ENCODE measurements at regions not wholly inside any gene's neighbourhood (a gene's known extent, or its start where the extent isn't known, plus 50 kb on each side); places are given as distances from the start of the nearest gene placed in this dataset.

DNA sequence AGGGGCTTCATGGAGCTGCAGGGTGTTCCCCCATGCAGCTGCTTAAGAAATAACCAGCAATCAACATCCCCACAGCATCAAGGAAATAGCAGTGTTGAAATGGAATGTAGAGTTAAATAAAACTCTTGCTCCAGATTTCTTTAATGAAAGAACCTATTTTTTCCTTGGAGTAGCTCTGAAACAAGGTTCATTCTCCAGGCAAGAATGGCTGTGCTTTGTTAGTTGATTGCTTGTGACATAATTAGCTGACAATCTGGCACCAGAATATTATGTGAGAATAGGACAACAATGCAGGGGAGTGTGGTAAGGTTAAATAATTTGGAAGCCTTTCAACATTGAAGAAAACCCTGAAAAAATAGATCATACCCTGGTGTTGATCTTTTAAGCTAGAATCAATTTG lies 254.2 kb upstream of the RRP15 start:
- no peak for DNase-seq
- Histone ChIP-seq H3K4me1 (ENCODE audit: low read length) (no peaks in the 10 kb centered on the region), H3K36me3 (replicated peaks; ENCODE audit: insufficient read depth, low read length) (no peaks in the 10 kb centered on the region), H3K9me3 (replicated peaks; ENCODE audit: insufficient read depth, low read length) (no peaks in the 10 kb centered on the region), H3K4me3 (ENCODE audit: low read length) (no peak overlapping the region), H4K20me1 (ENCODE audit: insufficient read depth, low read length) (no peaks in the 10 kb centered on the region), H3F3A (ENCODE audit: insufficient read depth, low read length) (no peaks in the 10 kb centered on the region), H2AFZ (ENCODE audit: low read length) (no peak overlapping the region), H3K27me3 (replicated peaks; ENCODE audit: insufficient read depth, low read length) (no peaks in the 10 kb centered on the region), H3K27ac (ENCODE audit: low read length) (no peak overlapping the region), H3K9ac (ENCODE audit: low read length) (no peak overlapping the region), H3K4me2 (ENCODE audit: low read depth, low read length) (no peak overlapping the region), H3K79me2 (ENCODE audit: low read length) (no peaks in the 10 kb centered on the region), H3K9me2 (replicated peaks; ENCODE audit: insufficient read depth, low read length) (no peaks in the 10 kb centered on the region)
- TF ChIP-seq EZH2phosphoT487 (IDR thresholded peaks at IDR 0.05; ENCODE audit: low read length) (no peak), EZH2 (optimal IDR thresholded peaks at IDR 0.05; ENCODE audit: low read depth, low read length) (no peak)
- TF ChIP-seq, protein P1, sequence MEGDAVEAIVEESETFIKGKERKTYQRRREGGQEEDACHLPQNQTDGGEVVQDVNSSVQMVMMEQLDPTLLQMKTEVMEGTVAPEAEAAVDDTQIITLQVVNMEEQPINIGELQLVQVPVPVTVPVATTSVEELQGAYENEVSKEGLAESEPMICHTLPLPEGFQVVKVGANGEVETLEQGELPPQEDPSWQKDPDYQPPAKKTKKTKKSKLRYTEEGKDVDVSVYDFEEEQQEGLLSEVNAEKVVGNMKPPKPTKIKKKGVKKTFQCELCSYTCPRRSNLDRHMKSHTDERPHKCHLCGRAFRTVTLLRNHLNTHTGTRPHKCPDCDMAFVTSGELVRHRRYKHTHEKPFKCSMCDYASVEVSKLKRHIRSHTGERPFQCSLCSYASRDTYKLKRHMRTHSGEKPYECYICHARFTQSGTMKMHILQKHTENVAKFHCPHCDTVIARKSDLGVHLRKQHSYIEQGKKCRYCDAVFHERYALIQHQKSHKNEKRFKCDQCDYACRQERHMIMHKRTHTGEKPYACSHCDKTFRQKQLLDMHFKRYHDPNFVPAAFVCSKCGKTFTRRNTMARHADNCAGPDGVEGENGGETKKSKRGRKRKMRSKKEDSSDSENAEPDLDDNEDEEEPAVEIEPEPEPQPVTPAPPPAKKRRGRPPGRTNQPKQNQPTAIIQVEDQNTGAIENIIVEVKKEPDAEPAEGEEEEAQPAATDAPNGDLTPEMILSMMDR (IDR thresholded peaks at IDR 0.05; ENCODE audit: low read length), result no peak

DNA sequence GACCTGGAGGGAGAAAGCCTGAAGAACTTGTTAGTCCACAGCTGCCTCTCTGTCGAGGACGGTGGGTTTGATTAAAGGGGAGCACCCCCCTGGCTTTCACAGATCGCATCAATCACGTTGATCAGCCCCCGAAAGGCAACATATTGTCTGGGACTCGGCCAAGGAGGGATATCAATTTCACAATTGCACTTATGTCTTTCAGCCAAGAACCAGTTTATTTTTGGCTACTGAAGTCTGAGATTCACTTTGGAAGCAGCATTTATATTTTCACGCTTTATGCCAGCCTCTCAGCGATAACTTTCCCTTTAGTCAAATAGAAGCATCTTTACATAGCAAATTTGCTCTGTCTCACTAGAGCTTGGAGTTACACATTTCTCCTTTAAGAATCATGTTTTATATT lies 253.2 kb upstream of the RRP15 start:
- H3K4me3 ChIP-seq (ENCODE audit: low read length), result no peak overlapping the region
- no peak overlapping the region for H3K27ac ChIP-seq (ENCODE audit: low read length)
- H3K9ac ChIP-seq (ENCODE audit: low read length), result no peak overlapping the region
- no peaks in the 10 kb centered on the region for H3K9me3 ChIP-seq (replicated peaks; ENCODE audit: insufficient read depth, low read length)
- no peak for DNase-seq
- H3K4me2 ChIP-seq (ENCODE audit: low read depth, low read length), result no peak overlapping the region
- no peaks in the 10 kb centered on the region for H3K79me2 ChIP-seq (ENCODE audit: low read length)
- no peak overlapping the region for H2AFZ ChIP-seq (ENCODE audit: low read length)
- TF ChIP-seq, protein P1 (IDR thresholded peaks at IDR 0.05; ENCODE audit: low read length), result no peak
- TF ChIP-seq EZH2phosphoT487 (IDR thresholded peaks at IDR 0.05; ENCODE audit: low read length), result no peak
- no peak for TF ChIP-seq EZH2 (optimal IDR thresholded peaks at IDR 0.05; ENCODE audit: low read depth, low read length)
- no peaks in the 10 kb centered on the region for H3K9me2 ChIP-seq (replicated peaks; ENCODE audit: insufficient read depth, low read length)
- H3K36me3 ChIP-seq (replicated peaks; ENCODE audit: insufficient read depth, low read length), result no peaks in the 10 kb centered on the region
- H3K27me3 ChIP-seq (replicated peaks; ENCODE audit: insufficient read depth, low read length), result no peaks in the 10 kb centered on the region
- H3F3A ChIP-seq (ENCODE audit: insufficient read depth, low read length), result no peaks in the 10 kb centered on the region
- H4K20me1 ChIP-seq (ENCODE audit: insufficient read depth, low read length), result no peaks in the 10 kb centered on the region
- H3K4me1 ChIP-seq (ENCODE audit: low read length), result no peaks in the 10 kb centered on the region

DNA sequence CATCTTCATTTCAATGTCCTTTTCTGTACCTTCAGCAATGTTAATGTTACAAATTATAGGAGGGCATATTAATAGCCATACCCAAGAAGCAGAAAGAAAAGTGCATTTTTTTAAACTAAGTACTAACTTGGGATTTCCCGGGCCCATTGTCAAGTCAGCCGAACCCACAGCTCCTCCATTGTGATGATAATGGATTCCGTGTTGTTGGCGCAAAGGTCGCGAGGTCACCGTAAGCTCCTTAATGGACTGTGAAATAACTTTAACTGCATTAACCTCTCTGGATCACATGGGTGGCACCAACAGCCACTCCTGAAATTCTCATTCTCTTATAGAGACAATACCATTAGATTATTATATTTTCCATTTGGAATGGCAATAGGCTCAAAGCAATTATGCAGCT lies 250.6 kb upstream of the RRP15 start:
- Histone ChIP-seq H3K36me3 (replicated peaks; ENCODE audit: insufficient read depth, low read length) (no peaks in the 10 kb centered on the region), H3K27me3 (replicated peaks; ENCODE audit: insufficient read depth, low read length) (no peaks in the 10 kb centered on the region), H3K27ac (ENCODE audit: low read length) (no peak overlapping the region), H3K4me3 (ENCODE audit: low read length) (no peak overlapping the region), H3K9ac (ENCODE audit: low read length) (no peak overlapping the region), H3K4me2 (ENCODE audit: low read depth, low read length) (no peak overlapping the region), H3K9me3 (replicated peaks; ENCODE audit: insufficient read depth, low read length) (no peaks in the 10 kb centered on the region), H3F3A (ENCODE audit: insufficient read depth, low read length) (no peaks in the 10 kb centered on the region), H3K9me2 (replicated peaks; ENCODE audit: insufficient read depth, low read length) (no peaks in the 10 kb centered on the region), H3K4me1 (ENCODE audit: low read length) (no peaks in the 10 kb centered on the region), H4K20me1 (ENCODE audit: insufficient read depth, low read length) (no peaks in the 10 kb centered on the region), H3K79me2 (ENCODE audit: low read length) (no peaks in the 10 kb centered on the region), H2AFZ (ENCODE audit: low read length) (no peak overlapping the region)
- TF ChIP-seq EZH2phosphoT487 (IDR thresholded peaks at IDR 0.05; ENCODE audit: low read length) (no peak), EZH2 (optimal IDR thresholded peaks at IDR 0.05; ENCODE audit: low read depth, low read length) (no peak)
- TF ChIP-seq, protein P1 (IDR thresholded peaks at IDR 0.05; ENCODE audit: low read length), result no peak
- DNase-seq, result no peak

Data from MM.1S (cell line).